ENCODE measurements at regions not wholly inside any gene's neighbourhood (a gene's known extent, or its start where the extent isn't known, plus 50 kb on each side); places are given as distances from the start of the nearest gene placed in this dataset.

GRCh38 chr4:19425146-19425545 is 826.6 kb upstream of the SLIT2 start:
- DNase-seq = no peak
- intact Hi-C loops (cut with DNase I) = no loop called here

DNA sequence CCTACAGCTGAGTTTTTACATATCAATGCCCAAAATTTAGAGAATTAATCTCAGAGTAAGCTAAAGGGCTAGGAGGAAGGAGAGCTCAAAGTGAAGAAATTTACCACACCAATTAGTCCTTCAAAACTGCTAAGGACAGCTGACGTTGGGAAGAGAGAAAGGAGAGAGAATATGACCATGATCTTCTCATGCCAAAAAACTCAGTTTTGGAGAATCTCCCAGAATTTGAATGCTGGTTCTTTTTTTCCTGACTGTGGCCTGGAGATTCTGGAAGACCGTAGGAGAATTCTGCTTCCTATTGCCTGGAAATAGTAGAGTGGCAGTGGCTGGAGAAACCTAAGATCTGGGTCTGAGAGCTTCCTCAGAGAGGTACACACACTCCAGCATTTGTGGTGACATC is 834.4 kb upstream of the SLIT2 start:
- intact Hi-C loops (cut with DNase I) = no loop called here
- DNase-seq = no peak

- intact Hi-C loops (cut with DNase I) = no loop called here
- DNase-seq = no peak
Observed at GRCh38 chr4:19416146-19416545, 835.6 kb upstream of the SLIT2 start.

- intact Hi-C loops (cut with DNase I) = no loop called here
- no peak for DNase-seq
Observed at GRCh38 chr4:19408490-19408889, 843.2 kb upstream of the SLIT2 start.

DNA sequence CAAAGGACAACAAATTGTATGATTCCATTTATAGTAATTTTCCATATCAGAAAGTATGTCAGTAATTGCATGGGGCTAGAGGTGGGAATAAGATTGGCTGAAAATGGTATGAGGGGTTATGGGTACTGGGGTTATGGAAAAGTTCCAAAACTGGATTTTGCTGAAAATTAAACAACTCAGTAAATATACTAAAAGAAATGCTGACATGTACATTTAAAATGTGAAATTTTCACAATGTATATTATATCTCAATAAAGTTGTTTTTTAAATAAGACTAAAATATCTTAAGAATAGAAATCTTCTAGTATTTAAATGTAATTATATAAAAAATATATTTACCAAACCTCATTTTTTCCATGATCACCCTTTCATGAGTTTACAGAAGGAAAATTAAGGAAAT is 844.9 kb upstream of the SLIT2 start:
- DNase-seq = no peak
- intact Hi-C loops (cut with DNase I) = no loop called here

GRCh38 chr4:19403786-19404370 is 847.8 kb upstream of the SLIT2 start:
- no peak for DNase-seq

DNA sequence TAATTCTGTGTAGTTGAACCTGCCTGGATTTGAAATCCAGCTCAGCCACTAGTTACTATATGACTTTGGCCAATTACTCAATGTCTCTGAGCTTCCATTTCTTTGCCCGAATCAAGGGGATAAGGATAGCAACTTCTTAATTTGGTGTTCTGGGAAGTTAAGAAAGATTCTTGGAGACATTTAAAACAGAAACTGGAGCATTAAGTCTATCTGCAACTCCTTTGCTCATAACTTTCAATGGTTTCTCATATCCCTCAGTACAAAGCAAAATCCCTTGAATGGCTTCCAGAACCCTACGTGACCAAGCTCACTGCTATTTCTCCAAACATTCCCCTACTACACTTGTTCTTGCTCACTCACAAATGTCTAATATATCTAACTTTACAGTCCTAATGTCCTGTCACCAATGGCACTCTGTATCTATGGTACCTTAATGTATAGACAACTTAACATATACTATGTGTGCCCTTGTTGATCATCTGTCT is 849.1 kb upstream of the SLIT2 start:
- intact Hi-C loops (cut with DNase I) = no loop called here
- no peak for DNase-seq

More at GRCh38 chr4:19403786-19404370, 847.8 kb upstream of the SLIT2 start:
- intact Hi-C loops (cut with DNase I) = no loop called here

GRCh38 chr4:19401301-19402080 is 850.2 kb upstream of the SLIT2 start:
- DNase-seq = no peak
- intact Hi-C loops (cut with DNase I) = no loop called here

DNA sequence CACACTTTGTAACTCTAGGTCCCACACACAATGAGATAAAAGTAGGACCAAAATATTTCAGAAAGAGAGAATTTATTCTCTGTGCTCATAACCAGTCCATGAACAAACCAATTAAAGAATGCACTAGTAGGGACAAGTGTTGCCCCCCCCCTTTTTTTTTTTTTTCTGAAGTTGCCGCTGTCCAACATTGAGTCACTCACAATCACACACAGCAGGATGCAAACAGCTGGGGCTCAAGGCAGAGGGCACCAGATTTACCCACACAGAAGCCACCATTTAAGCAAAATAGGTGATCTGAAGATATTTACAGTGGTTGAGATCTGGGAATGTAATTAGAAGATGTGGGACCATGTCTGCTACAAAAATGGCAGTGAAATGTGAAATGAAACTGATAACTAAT is 850.9 kb upstream of the SLIT2 start:
- intact Hi-C loops (cut with DNase I) = no loop called here

GRCh38 chr4:19399001-19399400 is 852.7 kb upstream of the SLIT2 start:
- DNase-seq = no peak

More for the DNA sequence above, 850.9 kb upstream of the SLIT2 start:
- DNase-seq = no peak

GRCh38 chr4:19386786-19387185 is 864.9 kb upstream of the SLIT2 start:
- intact Hi-C loops (cut with DNase I) = no loop called here
- DNase-seq = no peak

More at GRCh38 chr4:19399001-19399400, 852.7 kb upstream of the SLIT2 start:
- intact Hi-C loops (cut with DNase I) = no loop called here

DNA sequence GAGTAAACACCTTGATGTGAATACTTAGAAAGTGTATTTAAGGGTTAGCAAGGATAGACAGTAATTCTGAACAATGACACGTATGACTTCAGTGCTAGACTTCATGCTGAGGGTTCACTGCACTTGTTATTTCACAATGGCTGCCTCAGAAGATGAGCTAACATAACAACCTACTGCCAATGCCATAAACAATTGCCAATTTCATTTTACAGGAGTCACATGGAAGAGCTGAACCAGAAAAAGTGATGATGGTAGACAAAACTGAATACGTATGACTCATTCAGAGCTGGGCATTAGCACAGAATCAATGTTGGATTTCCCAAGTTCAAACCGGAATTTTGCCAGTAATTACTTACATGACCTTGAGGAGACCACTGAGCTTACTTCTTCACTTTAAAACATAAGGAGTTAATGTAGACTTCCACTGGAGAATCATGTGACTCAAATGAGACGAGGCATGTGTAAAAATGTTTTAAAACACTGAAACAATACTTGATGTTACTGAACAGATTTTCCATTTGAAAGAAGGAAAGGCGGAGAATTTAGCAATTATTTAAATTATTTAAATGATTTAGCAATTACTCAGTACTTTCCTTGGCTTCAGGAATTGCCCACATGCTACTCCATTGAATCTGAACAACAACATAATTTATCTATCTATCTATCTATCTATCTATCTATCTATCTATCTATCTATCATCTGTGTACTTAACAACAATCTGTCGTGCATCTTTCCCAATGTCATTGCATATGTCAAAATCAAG is 868.5 kb upstream of the SLIT2 start:
- intact Hi-C loops (cut with DNase I) = no loop called here
- DNase-seq = no peak

DNA sequence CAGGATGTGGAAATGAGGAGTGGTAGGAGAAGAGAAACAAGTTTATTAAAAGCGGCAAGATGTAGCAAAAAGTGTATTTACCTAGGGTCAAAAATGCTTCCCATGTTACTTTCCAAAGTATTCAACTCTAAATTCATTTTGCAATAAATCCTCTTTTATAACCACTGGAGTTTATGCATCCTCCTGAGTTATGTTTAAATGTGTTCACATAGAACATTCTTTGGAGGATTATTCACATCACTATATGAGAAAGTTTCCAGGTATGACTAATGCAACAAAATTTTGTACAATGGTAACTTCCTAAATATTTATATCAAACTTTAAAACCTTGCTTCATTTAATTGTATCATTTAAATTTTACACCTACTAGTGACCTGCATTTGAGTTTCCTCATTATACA is 870.6 kb upstream of the SLIT2 start:
- DNase-seq = no peak
- intact Hi-C loops (cut with DNase I) = no loop called here

GRCh38 chr4:19380600-19380999 is 871.1 kb upstream of the SLIT2 start:
- intact Hi-C loops (cut with DNase I) = no loop called here

DNA sequence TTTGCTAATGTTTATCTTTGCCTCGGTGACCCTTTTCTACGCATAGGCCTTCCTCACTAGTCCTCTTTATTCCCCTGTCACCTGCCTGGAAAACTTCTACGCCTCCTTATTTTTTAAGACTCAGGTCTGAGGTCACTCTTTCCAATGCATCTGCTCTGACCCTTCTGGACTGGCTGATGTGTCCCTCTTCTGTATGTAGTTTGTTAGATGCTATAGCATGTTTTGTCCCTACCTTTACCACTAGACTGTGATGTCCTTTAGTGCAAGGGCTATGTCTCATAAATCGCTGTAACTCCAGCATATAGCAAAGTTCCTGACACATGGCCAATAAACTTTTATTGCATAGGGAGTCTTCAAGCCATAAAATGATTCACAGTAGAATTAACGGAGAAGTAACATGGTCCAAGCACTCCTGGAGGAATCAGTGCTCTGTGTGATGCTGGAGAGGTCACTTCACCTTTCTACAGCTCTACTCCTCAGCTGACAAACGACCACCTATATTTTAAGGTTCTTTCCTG is 872.5 kb upstream of the SLIT2 start:
- intact Hi-C loops (cut with DNase I) = no loop called here
- no peak for DNase-seq

More at GRCh38 chr4:19380600-19380999, 871.1 kb upstream of the SLIT2 start:
- no peak for DNase-seq

DNA sequence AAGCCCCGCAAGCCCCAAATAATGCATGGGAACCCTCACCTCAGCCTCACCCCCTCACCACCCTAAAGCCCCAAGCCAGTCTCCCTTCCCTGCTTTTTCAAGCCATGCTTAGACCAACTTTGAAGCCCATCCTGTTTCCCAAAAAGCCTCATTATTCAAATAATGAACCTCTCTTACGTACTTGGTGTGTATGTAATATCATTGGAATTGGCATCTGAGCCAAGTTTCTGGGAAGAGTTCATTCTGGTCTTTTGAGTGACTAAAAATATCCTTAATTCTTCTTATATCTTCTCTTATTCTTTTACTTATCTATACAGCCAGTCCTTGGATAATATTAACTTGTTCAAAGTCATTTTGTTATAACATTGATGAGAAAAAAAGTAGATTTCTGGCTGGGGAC is 875.8 kb upstream of the SLIT2 start:
- no peak for DNase-seq

GRCh38 chr4:19375136-19375804 is 876.4 kb upstream of the SLIT2 start:
- no peak for DNase-seq

More for the DNA sequence above, 875.8 kb upstream of the SLIT2 start:
- intact Hi-C loops (cut with DNase I) = no loop called here

DNA sequence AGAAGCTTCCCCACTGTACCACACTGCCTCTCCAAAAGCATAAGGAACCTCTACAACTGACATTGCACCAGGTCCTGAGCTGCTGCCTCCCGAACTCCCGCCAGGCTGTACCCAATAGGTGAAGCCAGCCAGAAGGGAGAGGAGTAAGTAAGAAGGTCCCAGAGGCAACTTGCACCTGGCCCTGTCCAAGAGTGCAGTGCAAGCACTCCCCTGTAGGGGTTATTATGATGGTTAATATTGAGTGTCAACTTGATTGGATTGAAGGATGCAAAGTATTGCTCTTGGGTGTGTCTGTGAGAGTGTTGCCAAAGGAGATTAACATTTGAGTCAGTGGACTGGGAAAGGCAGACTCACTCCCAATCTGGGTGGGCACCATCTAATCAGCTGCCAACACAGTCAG is 879.3 kb upstream of the SLIT2 start:
- intact Hi-C loops (cut with DNase I) = no loop called here
- no peak for DNase-seq

More at GRCh38 chr4:19375136-19375804, 876.4 kb upstream of the SLIT2 start:
- intact Hi-C loops (cut with DNase I) = no loop called here

- intact Hi-C loops (cut with DNase I) = no loop called here
Observed at GRCh38 chr4:19368800-19369199, 882.9 kb upstream of the SLIT2 start.

More at GRCh38 chr4:19368800-19369199, 882.9 kb upstream of the SLIT2 start:
- no peak for DNase-seq

Data from head of caudate nucleus (tissue), 42 donors.